H7 (cell line): ENCODE measurements at regions not wholly inside any gene's neighbourhood (a gene's known extent, or its start where the extent isn't known, plus 50 kb on each side); places are given as distances from the start of the nearest gene placed in this dataset.

Experiments used
- DNase-seq: peaks from one replicate; pipeline ENCODE4 v3.0.0; 2012
- H3K27me3 ChIP-seq: 2 replicates; pipeline ENCODE4 v1.6.0; 2011; ENCODE audit warnings: mild to moderate bottlenecking, low read length; ENCODE audit not compliant: control insufficient read depth, insufficient read depth
- H3K36me3 ChIP-seq: replicated peaks from 2 replicates; pipeline ENCODE4 v1.5.1; 2011; ENCODE audit warnings: low read length; ENCODE audit not compliant: control insufficient read depth, insufficient read depth
- H3K4me3 ChIP-seq: 2 replicates; pipeline ENCODE4 v1.5.1; 2011; ENCODE audit warnings: low read depth, mild to moderate bottlenecking, control low read depth, low read length, moderate library complexity; ENCODE audit not compliant: insufficient read depth

DNA sequence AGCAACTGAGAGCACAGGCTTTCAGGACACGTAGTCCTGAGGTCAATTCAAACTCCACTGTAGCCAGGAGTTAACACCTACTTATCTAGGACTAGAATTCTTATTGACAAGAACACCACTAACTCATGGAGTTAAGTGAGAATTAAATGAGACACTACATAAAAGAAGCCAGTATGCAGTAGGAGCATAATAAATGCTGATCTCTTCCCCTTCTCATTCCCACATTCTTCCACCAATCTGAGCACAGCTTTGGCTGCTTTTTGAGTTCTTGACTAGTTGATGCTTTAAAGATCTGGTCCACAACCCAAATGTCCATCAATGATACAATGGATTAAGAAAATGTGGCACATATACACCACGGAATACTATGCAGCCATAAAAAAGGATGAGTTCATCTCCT lies 55.2 kb downstream of the TTC32 start:
- Histone ChIP-seq H3K27me3 (no peaks in the 10 kb centered on the region; the same call in 1 of the 2 replicates), H3K4me3 (no peak overlapping the region), H3K36me3 (no peaks in the 10 kb centered on the region)
- no peak for DNase-seq

DNA sequence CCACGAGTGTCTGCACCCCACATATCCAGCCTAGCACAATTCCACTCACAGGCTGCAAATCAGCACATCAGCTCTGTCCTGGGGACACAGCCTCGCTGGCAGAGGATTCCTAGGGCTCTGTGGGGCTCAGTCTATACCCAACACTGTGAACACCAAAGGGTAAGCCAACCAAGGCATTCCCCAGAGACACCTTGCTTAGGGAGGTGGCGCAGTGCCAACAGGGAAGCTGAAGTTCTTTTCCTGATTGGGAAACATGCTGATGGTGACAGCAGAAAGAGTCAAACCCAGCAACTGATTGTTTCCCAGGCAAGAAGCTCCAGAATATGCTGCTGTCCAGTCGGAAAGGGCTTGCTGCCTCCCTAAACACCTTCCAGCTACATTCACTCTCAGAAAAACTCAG lies 55.8 kb downstream of the TTC32 start:
- Histone ChIP-seq H3K27me3 (no peaks in the 10 kb centered on the region; the same call in 1 of the 2 replicates), H3K4me3 (no peak overlapping the region), H3K36me3 (no peaks in the 10 kb centered on the region)
- DNase-seq, result no peak

DNA sequence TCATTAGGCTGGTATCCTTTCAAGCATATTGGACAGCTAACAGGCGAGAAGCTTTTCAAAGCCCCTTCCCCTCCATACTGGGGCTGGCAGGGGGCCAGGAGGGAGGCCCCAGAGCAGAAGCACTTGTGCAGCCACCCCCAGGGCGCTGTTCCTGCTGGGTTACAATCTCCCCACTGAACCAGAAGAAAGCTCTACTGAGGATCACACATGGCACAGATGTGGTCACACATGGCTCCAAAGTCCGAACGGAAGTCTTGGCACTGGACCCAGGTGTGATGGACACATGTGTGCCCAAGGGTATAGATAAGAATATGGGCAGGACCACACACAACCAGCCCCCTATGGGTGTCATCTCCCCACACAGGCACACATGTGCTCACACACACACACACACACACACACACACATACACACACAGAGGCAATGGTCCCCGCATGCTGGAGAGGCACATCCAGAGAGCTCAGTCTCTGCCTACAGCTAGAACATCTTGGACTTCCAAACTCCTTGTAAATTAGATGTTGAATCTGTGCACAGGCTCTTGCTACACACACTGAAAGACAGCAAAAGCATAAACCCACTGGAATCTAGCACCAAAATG lies 56.4 kb downstream of the TTC32 start:
- no peaks in the 10 kb centered on the region; the same call in 1 of the 2 replicates for H3K27me3 ChIP-seq
- no peak overlapping the region for H3K4me3 ChIP-seq
- DNase-seq, result no peak
- H3K36me3 ChIP-seq, result no peaks in the 10 kb centered on the region

DNA sequence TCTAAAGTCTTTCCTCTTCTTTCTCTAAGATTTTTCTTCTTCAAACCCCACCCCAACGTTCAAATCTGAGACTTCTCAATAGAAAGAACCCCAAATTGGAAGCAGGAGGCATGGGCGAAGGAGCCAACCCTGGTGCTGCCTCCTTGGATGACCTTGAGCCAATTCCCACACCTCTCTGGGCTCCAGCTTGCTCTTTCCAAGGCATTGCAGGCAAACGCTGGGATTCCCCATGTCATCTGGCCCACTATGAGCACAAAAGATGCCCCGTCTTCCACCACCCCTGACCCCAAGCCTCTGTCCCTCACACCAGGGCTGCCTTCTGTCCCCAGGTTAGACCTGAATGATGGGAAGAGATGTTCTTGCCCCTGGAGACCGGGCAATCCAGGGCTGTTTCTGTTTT lies 57.0 kb downstream of the TTC32 start:
- no peaks in the 10 kb centered on the region for H3K36me3 ChIP-seq
- no peak for DNase-seq
- H3K27me3 ChIP-seq, result no peaks in the 10 kb centered on the region; the same call in 1 of the 2 replicates
- no peak overlapping the region for H3K4me3 ChIP-seq

DNA sequence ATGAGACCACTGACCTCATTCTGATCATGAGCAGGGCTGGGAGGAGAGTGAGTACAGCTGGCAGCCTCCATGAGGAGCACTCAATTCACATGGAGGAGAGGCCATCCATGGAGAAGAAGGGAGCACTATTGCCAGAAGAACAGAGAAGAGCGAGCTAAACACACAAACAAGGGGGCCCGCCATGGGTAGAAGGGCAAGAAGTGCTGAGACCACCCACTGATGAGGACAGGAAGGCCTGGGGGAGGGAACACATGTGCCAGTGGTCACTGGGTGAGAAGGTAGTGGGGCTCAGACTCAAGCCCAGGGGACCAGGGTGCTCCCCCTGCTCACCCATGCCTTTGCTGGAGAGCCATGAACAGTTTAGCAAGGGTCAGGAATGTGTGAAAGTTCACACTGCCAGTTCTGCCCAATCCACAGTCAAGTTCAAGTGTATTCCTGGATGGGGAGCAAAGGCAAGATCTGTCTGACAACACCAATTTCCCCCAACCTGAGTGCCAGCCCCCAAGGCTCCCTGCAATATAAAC lies 57.7 kb downstream of the TTC32 start:
- DNase-seq, result no peak
- no peak overlapping the region for H3K4me3 ChIP-seq
- no peaks in the 10 kb centered on the region for H3K36me3 ChIP-seq
- H3K27me3 ChIP-seq, result no peaks in the 10 kb centered on the region; the same call in 1 of the 2 replicates

DNA sequence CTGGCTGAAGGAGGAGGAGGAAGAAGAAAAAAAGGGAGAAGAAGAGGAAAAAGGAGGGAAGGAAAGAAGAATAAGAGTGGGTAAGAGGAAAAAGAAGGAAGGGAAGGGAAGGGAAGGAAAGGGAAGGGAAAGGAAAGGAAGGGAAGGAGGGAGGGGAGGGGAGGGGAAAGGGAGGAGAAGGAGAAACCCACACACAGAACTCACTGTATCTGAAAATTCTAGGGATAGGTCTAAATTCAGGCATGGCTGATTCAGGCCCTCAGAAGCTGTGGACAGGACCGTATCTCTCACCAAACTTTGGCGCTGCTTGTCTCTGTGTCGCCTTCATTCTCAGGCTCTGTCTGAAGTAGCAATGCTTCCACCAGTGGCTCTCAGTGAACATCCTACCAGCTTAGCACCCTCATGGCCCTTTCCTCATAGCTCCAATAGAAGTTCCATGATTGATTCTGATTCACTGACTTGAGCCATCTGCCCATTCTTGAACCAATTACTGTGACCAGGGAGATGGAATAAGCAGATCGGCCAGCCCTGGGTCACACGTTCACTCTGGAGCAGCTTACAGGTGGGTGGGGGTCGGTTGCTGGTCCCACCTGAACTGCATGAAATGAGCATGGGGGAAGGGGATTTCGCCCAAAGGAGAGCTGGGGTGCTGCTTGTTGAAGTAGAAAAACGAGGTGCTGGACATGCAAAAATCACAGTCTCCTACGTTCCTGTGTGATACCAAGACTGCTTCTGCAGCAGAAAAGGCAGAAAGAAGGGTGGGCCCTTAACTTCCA lies 59.7 kb downstream of the TTC32 start:
- DNase-seq, result no peak
- Histone ChIP-seq H3K4me3 (no peak overlapping the region), H3K27me3 (no peaks in the 10 kb centered on the region; the same call in 1 of the 2 replicates), H3K36me3 (no peaks in the 10 kb centered on the region)

DNA sequence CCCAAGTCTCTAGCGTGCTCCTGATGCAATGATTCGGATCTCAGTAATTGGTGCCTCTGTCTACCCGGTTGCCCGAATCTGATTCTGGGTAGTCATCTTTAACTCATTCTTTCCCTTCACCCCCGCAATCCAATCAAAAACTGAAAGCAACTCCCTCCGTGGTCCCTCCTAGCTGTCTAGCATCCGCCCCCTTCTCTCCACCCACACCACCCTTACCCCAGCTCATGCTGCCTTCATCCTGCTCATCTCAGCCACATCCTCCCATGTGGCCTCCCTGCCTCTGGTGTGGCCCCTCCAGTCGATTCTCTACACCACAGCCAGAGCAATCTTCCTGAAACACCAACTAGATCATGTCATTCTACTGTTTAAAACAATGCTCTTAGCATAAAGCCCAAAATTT lies 62.3 kb downstream of the TTC32 start:
- no peak for DNase-seq

DNA sequence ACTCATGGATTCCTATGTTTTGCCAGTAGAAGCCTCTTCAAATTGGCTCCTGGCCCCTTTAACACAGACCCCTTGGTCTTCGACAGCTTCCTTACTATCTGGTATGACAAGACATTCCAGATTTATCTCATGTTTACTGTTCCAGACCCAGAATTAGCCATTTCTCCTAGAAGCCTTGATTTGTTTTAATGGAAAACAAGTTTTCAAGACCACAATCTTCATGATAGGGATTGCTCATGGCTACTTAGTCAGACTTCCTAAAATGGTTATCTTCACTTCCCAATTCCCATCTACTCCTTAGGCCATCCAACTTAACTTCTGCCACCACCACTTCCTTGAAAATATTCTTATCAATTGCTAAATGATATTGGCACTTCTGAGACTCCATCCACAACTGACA lies 63.2 kb downstream of the TTC32 start:
- H3K36me3 ChIP-seq, result no peaks in the 10 kb centered on the region
- H3K27me3 ChIP-seq, result no peaks in the 10 kb centered on the region; the same call in 1 of the 2 replicates
- DNase-seq, result no peak
- H3K4me3 ChIP-seq, result no peak overlapping the region

More for the DNA sequence above, 62.3 kb downstream of the TTC32 start:
- Histone ChIP-seq H3K4me3 (no peak overlapping the region), H3K36me3 (no peaks in the 10 kb centered on the region), H3K27me3 (no peaks in the 10 kb centered on the region; the same call in 1 of the 2 replicates)

DNA sequence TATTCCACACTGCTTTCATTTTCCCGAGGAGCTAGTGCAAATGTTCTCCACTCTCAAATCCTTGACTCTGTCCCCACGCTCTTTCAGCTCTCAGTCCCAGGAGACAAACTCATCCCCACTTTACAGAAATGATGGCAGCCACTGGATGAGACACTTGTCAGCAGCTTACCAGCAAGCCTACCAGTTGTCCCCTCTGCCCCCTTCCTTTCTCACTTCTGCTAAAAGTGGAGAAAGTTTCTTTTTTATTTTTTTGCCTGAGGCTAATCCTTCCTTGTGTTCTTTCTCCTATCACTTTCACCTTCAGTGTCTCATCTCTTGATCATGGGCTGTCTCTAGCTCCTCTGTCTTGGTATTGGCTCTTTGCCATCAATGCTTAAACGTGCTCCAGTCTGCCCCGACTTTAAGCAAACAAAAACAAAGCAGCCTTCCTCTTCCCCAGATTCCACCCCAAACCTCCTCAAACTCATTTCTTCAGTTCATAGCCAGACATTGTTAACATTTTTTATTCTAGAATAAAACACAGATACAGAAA lies 64.5 kb downstream of the TTC32 start:
- Histone ChIP-seq H3K4me3 (no peak overlapping the region), H3K36me3 (no peaks in the 10 kb centered on the region), H3K27me3 (no peaks in the 10 kb centered on the region; the same call in 1 of the 2 replicates)
- no peak for DNase-seq

DNA sequence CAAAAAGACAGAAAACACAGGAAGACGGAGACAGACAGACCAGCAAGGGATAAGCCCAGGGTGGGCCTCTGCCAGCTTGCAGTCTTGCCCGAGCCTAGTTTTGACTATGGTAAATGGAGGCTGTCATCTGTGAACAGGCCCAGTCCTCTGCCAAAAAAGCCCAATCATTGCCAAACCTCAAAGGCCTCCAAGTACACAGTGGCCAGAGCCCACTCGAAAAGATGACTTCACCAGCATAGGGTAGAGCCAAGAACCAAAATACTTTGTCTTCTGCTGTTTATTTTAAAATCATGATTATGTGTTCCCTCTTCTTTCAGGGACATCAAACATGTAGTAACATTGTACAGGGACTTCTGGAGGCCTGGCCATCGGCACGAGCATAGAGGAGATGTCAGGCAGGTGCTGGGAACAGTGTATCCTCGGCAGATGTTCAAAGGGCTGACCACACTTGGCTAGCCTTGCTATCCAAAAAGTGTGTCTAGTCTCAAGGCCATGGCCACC lies 66.0 kb downstream of the TTC32 start:
- no peak overlapping the region for H3K4me3 ChIP-seq
- no peak for DNase-seq
- H3K36me3 ChIP-seq, result no peaks in the 10 kb centered on the region
- no peaks in the 10 kb centered on the region for H3K27me3 ChIP-seq

DNA sequence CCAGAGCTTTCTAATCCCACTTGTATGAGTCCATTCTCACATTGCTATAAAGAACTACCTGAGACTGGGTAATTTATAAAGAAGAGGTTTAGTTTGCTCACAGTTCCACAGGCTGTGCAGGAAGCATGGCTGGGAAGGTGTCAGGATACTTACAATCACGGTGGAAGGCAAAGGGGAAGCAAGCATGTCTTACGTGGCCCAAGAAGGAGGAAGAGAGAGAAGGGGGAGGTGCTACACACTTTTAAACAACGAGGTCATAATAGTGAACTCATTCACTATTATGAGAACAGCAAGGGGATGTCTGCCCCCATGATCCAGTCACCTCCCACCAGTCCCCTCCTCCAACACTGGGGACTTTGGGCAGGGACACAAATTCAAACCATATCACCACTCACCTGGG lies 67.8 kb downstream of the TTC32 start:
- Histone ChIP-seq H3K4me3 (no peak overlapping the region), H3K36me3 (no peaks in the 10 kb centered on the region), H3K27me3 (no peaks in the 10 kb centered on the region)
- no peak for DNase-seq

DNA sequence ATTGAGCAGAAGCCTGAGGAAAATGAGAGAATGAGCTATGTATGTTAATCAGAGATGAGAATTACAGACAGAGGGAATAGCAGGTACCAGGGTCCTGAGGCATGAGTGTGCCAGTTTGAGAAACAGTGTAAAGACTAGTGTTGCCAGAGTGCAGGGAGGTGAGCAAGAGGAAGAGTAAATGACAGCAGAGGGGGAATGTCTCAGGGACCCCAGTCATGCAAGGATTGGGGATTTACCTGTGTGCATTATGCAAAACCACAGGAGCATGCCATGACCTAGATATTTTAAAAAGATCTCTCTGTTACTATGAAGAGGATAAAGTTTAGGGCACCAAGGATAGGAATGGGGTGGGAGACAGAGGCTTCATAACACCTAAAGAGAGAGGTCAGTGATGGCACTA lies 72.1 kb downstream of the TTC32 start:
- no peak overlapping the region for H3K4me3 ChIP-seq
- H3K27me3 ChIP-seq, result no peaks in the 10 kb centered on the region
- DNase-seq, result no peak
- no peaks in the 10 kb centered on the region for H3K36me3 ChIP-seq

DNA sequence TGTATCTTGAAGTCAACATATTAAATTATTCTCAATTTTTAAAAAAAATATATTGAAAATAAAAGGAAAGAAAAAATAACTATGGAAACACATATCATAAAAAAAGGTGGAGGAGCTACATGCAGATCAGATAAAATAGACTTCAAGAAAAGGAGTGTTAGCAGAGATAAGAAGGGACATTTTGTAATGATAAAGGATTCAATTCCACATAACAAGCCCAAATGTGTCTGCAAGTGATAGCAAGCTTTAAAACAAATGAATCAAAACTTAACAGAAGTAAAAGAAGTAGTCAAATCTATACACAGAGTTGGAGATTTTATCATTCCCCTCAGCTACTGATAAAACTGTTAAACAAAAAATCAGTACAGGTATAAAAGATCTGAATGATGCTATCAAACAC lies 74.9 kb downstream of the TTC32 start:
- Histone ChIP-seq H3K27me3 (no peaks in the 10 kb centered on the region), H3K4me3 (no peak overlapping the region), H3K36me3 (no peaks in the 10 kb centered on the region)
- DNase-seq, result no peak

DNA sequence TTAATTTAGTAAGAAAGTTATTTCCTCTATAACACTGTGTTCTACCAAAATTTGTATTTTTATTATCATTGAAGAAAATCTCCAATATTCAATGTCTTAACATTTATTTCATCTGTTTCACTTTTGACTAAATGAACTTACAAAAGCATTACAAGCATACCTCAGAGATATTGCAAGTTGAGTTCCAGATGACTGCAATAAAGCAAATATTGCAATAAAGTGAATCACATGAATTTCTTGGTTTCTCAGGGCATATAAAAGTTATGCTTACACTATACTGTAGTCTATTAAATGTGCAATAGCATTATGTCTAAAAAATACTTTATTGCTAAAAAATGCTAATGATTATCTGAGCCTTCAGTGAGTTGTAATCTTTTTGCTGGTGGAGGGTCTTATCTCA lies 78.3 kb downstream of the TTC32 start:
- Histone ChIP-seq H3K27me3 (no peaks in the 10 kb centered on the region), H3K4me3 (no peak overlapping the region), H3K36me3 (no peaks in the 10 kb centered on the region)
- no peak for DNase-seq
